ENCODE measurements at regions not wholly inside any gene's neighbourhood (a gene's known extent, or its start where the extent isn't known, plus 50 kb on each side); places are given as distances from the start of the nearest gene placed in this dataset.

GRCh38 chr16:66240088-66240487, 126.4 kb upstream of the CDH5 start:
- ATAC-seq (no peak), DNase-seq (ENCODE audit: low spot score) (no peak)
- H3K36me3 Mint-ChIP-seq, result no peaks in the 10 kb centered on the region
- CTCF ChIA-PET, result no interaction called here
- peaks cover 5% of the 10 kb centered on the region; the same call in 1 of the 2 replicates for H3K27me3 Mint-ChIP-seq (ENCODE audit: low read depth)
- H3K4me1 Mint-ChIP-seq, result no peaks in the 10 kb centered on the region
- no peak overlapping the region for H3K4me3 Mint-ChIP-seq
- POLR2A ChIA-PET, result no interaction called here
- H3K27ac Mint-ChIP-seq, result no peak overlapping the region
- TF ChIP-seq ZNF532 (CRISPR knock-in tag; IDR thresholded peaks at IDR 0.05; ENCODE audit: borderline replicate concordance) (no peak), CREB1 (CRISPR knock-in tag; IDR thresholded peaks at IDR 0.05) (no peak), JUN (CRISPR knock-in tag; IDR thresholded peaks at IDR 0.05) (no peak), ATF6 (CRISPR knock-in tag; IDR thresholded peaks at IDR 0.05) (no peak), ZNF121 (CRISPR knock-in tag; IDR thresholded peaks at IDR 0.05) (no peak), NFE2L1 (CRISPR knock-in tag; IDR thresholded peaks at IDR 0.05) (no peak)
- H3K9me3 Mint-ChIP-seq, result peaks cover 17% of the 10 kb centered on the region

- DNase-seq (ENCODE audit: low spot score), result no peak
- POLR2A ChIA-PET, result no interaction called here
- no peaks in the 10 kb centered on the region for H3K4me1 Mint-ChIP-seq
- TF ChIP-seq ZNF121 (CRISPR knock-in tag; IDR thresholded peaks at IDR 0.05), result no peak
- TF ChIP-seq ATF1 (CRISPR knock-in tag; IDR thresholded peaks at IDR 0.05), result no peak
- no peak for TF ChIP-seq MLX (CRISPR knock-in tag; IDR thresholded peaks at IDR 0.05)
- TF ChIP-seq JUN (CRISPR knock-in tag; IDR thresholded peaks at IDR 0.05), result no peak
- no peak for TF ChIP-seq ZNF532 (CRISPR knock-in tag; IDR thresholded peaks at IDR 0.05; ENCODE audit: borderline replicate concordance)
- TF ChIP-seq MYBL2 (CRISPR knock-in tag; IDR thresholded peaks at IDR 0.05), result no peak
- no peak for TF ChIP-seq NR2C2 (CRISPR knock-in tag; IDR thresholded peaks at IDR 0.05)
- TF ChIP-seq AR (CRISPR knock-in tag; IDR thresholded peaks at IDR 0.05), result no peak
- TF ChIP-seq SMAD3 (CRISPR knock-in tag; IDR thresholded peaks at IDR 0.05; ENCODE audit: borderline replicate concordance), result no peak
- no peak for TF ChIP-seq E2F4 (CRISPR knock-in tag; IDR thresholded peaks at IDR 0.05; ENCODE audit: borderline replicate concordance, low read depth)
- TF ChIP-seq PRRX2 (CRISPR knock-in tag; IDR thresholded peaks at IDR 0.05), result no peak
Observed at GRCh38 chr16:66238696-66239095, 127.8 kb upstream of the CDH5 start.

More at GRCh38 chr16:66238696-66239095, 127.8 kb upstream of the CDH5 start:
- Mint-ChIP-seq H3K36me3 (no peaks in the 10 kb centered on the region), H3K4me3 (no peak overlapping the region), H3K27ac (no peak overlapping the region), H3K27me3 (ENCODE audit: low read depth) (peaks cover 5% of the 10 kb centered on the region; the same call in 1 of the 2 replicates), H3K9me3 (peaks cover 17% of the 10 kb centered on the region)
- CTCF ChIA-PET, result no interaction called here
- no peak for ATAC-seq

All from WTC11 (cell line).